C4-2B (cell line): ENCODE measurements at regions not wholly inside any gene's neighbourhood (a gene's known extent, or its start where the extent isn't known, plus 50 kb on each side); places are given as distances from the start of the nearest gene placed in this dataset.

Experiments
- ZFX ChIP-seq: fragments of 450-650 bp; IDR thresholded peaks from 2 replicates; pipeline ENCODE4 v1.6.1; 2017
- TF ChIP-seq, protein P1 (sequence below): fragments of 450-650 bp; conservative IDR thresholded peaks from 2 replicates; pipeline ENCODE4 v1.5.1; 2017; ENCODE audit warnings: mild to moderate bottlenecking

GRCh38 chr3:162029736-162030135 is 533.1 kb downstream of the OTOL1 start:
- TF ChIP-seq, protein P1, sequence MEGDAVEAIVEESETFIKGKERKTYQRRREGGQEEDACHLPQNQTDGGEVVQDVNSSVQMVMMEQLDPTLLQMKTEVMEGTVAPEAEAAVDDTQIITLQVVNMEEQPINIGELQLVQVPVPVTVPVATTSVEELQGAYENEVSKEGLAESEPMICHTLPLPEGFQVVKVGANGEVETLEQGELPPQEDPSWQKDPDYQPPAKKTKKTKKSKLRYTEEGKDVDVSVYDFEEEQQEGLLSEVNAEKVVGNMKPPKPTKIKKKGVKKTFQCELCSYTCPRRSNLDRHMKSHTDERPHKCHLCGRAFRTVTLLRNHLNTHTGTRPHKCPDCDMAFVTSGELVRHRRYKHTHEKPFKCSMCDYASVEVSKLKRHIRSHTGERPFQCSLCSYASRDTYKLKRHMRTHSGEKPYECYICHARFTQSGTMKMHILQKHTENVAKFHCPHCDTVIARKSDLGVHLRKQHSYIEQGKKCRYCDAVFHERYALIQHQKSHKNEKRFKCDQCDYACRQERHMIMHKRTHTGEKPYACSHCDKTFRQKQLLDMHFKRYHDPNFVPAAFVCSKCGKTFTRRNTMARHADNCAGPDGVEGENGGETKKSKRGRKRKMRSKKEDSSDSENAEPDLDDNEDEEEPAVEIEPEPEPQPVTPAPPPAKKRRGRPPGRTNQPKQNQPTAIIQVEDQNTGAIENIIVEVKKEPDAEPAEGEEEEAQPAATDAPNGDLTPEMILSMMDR: no peak
- no peak for TF ChIP-seq ZFX
